ENCODE measurements at regions not wholly inside any gene's neighbourhood (a gene's known extent, or its start where the extent isn't known, plus 50 kb on each side); places are given as distances from the start of the nearest gene placed in this dataset.
A peak's percentile ranks its signal among the peaks of the same experiment; 100 is the strongest.

DNA sequence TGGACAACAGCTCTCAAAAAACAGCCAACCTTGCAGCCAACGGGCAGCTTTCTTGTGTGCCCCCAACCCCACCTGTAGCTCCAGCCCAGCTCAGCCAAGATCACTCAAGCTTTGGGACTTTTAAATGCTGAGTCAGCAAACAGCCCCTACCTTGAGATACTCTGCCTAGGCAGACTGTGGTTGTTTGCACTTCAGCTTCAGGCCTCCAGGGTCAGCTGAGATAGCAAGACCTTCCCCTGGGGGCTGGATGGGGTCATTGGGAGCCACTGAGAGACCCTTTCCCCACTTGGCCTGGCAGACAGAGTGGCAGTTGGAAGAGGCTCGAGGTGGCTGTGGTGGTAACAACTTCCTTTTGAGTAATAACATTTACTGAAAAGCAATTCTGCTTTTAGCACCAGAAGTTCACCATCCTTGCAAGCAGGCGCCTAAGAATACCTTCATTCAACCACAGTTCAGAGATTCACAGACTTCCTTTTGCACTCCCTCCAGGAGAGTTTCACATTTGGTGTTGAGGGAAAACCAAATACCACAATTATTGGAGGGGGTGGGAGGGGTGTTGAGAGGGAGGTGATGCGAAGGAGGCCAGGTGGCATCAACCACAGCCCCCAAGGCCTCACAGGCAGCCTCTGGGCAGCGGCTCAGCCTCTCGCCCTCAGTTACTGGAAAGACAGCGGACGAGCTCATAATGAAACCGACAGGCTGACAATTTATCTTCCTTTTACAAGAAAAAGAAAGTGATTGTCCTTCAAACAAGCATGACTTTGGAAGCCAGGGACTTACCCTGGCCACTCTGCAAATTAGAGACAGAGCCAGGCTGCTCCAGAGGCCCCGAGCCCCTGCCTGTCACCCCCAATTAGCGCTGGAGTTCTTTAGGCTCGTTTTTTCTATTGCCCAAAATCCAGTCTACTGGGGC is 148.1 kb downstream of the CEBPB start:
- DNase-seq (ENCODE audit: low spot score) (no peak), ATAC-seq (peak; percentile 20)

DNA sequence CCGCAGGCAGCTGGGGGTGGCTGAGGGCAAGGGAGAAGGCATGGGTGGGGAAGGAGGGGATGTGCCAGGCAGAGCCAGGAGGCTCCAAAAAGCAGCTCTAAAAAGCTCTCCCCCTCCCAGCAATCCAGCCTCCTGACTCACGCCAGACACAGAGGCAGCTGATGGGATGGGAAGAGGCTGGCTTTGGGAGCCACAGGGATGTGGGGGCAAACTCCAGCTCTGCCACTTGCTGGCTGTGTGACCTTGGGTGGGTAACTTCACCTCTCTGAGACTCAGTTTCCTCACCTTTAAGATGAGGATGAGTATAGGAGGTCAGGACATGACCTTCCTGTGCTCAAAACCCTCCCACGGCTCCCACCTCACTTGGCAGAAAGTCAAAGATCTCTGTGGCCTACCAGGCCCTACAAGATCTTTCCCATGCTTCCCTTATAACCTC is 148.9 kb downstream of the CEBPB start:
- no peak for ATAC-seq
- DNase-seq (ENCODE audit: low spot score), result no peak

- ATAC-seq (no peak), DNase-seq (ENCODE audit: low spot score) (no peak)
Measured at GRCh38 chr20:50340541-50340940, 149.9 kb downstream of the CEBPB start.

DNA sequence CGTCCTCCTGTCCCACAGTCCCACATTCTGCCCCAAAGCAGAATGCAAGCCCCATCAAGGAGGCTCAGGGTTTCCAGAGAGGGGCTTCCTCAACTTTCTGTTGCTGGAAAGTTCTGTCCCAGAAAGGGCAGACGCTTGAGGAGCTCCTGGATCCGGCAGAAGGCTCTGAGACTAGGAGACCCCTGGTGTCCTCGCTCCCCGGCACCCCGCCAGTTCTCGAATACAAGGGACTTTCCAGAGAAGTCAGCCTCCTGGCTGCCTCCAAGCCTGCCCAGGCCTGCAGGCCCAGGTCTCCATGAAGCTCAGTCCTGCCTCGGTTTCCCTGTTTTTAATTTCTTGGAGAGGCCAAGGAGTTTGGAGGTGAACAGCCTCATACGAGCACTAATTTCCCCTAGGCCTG is 150.4 kb downstream of the CEBPB start:
- no peak for ATAC-seq
- no peak for DNase-seq (ENCODE audit: low spot score)

DNA sequence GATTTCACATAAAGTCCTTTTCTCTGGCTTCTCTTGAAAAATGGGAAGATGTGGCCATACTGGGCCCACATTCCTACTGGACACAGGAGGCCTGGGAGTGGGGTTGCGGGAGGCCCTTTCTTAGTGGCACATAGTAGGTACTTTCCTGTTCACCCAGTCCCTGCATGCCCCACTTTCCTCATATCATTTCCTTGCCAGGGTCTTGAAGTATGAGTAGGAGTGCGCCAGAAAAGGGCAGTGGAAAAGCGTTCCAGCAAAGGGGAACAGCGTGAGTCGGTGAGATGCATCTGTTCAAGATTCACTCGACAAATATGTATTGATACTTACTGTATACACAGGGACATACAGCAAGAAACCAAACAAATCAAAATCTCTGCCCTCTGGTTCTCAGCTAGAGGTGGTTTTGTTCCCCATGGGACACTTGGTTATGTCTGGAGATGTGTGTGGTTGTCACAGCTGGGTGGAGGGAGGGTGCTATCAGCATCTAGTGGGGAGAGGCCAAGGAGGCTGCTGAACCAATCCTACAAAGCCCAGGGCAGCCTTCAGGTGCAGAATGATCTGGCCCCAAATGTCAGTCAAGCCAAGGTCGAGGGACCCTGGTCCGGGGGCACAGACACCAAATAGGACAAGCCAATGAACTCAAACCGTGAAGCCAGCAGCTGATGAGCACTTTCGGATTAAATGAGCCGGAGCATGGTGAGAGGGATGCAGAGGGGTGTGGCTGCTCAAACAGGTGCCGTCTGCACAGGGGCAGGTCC is 151.4 kb downstream of the CEBPB start:
- no peak for DNase-seq (ENCODE audit: low spot score)
- no peak for ATAC-seq

- ATAC-seq, result no peak
Measured at GRCh38 chr20:50342638-50343102, 152.0 kb downstream of the CEBPB start.

DNA sequence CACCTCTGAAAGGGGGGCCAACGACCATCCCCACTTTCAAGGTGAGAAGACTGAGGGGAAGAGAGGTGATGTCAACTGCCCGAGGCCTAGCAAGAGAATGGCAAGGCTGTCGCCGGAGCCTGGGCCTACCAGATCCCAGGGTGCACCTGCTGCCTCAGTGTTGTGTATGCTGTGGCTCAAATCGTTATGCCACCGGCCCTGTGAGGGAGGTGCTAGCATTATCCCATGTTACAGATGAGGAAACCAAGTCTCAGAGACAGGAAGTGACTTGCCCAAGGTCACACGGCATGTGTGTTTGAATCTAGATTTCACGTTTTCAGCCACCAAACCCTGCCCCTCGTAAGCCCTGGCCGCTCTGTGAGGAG is 152.5 kb downstream of the CEBPB start:
- no peak for DNase-seq (ENCODE audit: low spot score)

More at GRCh38 chr20:50342638-50343102, 152.0 kb downstream of the CEBPB start:
- no peak for DNase-seq (ENCODE audit: low spot score)

GRCh38 chr20:50343490-50344179 is 153.0 kb downstream of the CEBPB start:
- DNase-seq (ENCODE audit: low spot score) (no peak), ATAC-seq (peak; percentile 36)

More for the DNA sequence above, 152.5 kb downstream of the CEBPB start:
- no peak for ATAC-seq

GRCh38 chr20:50344232-50345071 is 153.8 kb downstream of the CEBPB start:
- no peak for DNase-seq (ENCODE audit: low spot score)
- peak; percentile 20 for ATAC-seq

DNA sequence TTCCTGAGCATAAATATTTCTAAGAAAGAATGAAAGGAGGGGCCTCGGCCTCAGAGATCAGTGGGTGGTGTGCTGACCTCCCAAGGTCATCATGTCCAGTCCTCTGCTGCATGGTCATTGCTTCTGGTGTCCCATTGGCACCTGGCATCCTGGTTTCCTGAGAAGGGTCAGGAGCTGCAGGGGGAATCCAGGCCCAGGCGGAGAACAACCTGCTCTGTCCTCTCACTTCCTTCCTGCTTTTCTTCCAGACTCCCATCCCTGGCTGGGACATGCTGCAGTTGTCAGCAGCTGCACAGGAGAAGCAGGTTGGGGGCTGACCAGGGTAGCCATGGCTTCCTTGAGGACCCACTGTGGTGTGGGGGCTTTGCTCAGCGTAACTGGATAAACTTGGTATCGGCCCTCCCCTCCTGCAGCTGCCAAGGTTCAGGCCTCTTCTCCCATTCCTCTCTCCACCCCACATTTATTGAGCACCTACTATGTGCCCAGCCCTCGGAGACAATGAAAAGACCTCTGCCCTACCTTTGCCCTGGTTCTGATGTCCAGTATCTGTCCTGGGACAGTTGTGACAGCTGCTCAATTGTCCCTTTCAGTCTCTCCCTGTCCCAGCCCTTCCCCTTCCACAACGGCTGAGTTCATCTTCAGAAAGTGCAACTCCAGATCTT is 155.2 kb downstream of the CEBPB start:
- ATAC-seq (no peak), DNase-seq (ENCODE audit: low spot score) (no peak)

DNA sequence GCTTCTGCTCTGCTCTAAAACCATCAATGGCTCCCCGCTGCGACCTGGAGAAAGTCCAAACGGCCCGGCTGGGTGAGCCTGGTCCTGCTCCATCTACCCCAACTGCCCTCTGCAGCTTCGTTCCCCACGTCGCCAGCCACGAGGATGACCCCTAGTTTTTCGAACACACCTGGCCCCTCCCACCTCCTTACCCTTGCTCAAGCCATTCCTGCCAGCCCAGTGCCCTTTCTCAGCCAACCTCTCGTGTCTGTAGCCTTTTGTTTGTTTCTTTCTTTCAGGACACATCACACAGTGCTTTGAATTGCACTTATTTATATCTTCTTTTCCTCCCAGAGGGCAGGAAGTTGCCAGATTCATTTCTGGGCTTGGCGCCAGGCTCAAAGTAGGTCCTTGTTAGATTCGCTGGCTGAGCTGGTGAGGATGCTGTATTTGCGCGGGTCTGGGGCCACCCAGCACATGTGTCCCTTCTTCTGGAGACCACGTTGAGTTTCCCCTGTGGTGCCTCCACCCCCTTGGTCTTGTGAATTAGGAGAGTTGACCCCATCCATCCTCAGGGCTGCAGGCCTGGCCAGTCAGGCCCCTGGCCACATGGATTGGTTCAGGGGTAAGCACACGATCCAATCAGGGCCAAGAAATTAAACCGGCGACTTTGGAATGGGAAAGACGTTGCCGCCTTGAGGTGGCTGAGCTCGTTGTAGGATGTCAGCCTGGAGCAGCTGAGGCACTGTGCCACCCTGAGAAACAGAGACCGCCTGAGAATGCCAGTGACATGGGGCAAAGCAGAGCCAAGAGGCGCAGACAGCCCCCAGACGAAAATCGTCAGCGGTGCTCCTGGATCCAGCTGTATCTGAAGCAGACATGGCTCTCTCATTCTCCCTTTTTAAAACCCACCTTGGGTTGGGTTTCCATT is 156.0 kb downstream of the CEBPB start:
- DNase-seq (ENCODE audit: low spot score) (peak; percentile 75), ATAC-seq (peak; percentile 62)

DNA sequence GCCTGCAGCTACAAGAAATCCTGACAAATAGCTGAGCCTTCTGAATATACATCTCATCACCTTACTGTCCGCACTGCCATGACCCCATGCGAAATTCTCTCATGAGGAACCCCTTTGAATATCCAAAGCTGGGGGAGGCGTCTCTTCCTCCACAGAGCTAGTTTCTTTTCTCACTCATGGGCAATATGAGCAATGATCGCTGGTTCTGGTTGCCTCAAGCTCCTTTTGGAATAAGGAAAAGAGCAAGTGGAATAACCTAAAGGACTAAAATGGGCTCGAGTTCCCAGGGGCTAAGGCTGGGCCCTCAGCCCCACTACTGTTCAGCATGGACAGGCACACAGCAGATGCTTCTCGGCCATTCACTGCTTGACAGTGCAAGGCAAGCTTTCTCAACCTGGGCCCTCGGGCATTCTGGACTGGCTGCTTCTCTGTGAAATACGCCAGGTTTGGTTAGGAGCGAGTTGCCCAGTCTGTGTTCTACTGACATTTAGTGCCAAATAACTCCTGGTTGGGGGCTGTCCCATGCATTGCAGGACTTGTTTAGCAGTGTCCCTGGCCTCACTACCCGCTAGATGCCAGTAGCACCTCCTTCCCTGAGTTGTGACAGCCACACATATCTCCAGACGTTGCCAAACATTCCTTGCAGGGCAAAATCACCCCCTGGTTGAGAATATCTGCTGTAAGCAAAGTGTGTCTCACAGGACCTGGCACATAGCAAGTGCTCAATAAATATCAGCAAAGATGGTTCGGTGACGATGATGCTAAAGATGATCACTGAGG is 156.8 kb downstream of the CEBPB start:
- DNase-seq (ENCODE audit: low spot score) (no peak), ATAC-seq (no peak)

DNA sequence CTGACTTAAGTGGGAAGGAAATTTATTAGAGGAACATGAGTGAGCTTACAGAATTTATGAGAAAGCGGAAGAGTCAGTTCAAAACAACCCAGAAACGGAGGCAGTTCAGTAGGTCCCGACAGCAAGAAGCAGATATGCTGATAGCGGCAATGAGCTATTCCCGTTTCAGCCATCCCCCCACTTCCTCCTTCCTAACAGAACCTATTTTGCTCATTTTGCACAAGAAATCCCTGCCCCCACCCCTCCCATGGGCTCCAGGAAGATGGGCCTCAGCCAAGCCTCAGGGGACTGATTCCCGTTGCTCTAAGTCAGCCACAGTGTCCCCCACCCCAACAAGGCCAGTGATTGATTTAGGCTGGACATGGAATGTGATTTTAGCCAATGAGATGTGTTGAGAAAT is 157.5 kb downstream of the CEBPB start:
- DNase-seq (ENCODE audit: low spot score), result no peak
- peak; percentile 39 for ATAC-seq

DNA sequence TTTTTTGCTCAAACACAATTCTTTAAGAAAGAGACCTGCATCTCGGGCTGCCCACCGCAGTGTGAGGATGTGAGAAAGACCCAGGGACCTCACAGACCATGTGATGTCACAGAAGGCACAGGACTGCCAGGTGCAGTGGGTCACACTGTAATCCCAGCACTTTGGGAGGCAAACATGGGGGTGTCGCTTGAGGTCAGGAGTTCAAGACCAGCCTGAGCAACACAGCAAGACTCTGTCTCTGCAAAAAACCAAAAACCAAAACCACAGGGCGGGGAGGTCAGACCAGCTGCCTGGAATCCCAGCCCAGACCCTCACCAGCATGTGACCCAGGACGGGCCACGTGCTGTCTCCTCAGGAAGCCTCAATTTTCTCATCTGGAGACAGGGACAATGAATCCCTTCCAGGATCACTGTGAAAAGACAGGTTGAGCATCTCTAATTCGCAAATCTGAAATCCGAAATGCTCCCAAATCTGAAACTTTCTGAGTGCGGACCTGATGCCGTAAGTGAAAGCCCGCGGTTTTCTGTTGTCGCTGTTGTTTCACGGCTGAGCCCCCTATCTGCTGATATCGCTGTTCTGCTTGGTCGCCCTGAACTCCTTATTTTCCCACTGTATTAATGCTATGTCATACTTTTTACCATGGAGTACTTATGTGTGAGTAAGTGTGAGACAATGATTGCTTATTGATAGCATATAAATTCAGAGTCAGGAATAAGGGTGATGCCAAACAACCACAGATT is 159.5 kb upstream of the PTPN1 start:
- no peak for ATAC-seq
- no peak for DNase-seq (ENCODE audit: low spot score)

DNA sequence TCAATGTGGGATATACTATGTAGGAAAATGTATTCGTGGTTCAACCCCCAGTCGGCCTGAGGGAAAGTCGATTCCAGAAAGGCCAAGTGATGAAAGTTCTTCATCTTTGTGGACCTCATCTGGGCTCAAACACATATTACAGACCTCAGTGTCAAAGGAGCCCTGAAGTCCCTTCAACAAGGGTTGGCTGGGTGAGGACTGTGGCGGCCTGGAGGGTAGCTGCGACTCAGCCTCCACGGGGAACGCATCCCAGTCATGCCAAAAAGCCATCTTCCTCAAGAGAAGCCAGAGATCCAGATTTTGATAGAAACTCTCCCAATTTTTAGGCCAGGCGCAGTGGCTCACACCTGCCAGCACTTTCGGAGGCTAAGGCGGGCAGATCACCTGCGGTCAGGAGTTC is 158.6 kb upstream of the PTPN1 start:
- DNase-seq (ENCODE audit: low spot score), result no peak
- ATAC-seq, result no peak

DNA sequence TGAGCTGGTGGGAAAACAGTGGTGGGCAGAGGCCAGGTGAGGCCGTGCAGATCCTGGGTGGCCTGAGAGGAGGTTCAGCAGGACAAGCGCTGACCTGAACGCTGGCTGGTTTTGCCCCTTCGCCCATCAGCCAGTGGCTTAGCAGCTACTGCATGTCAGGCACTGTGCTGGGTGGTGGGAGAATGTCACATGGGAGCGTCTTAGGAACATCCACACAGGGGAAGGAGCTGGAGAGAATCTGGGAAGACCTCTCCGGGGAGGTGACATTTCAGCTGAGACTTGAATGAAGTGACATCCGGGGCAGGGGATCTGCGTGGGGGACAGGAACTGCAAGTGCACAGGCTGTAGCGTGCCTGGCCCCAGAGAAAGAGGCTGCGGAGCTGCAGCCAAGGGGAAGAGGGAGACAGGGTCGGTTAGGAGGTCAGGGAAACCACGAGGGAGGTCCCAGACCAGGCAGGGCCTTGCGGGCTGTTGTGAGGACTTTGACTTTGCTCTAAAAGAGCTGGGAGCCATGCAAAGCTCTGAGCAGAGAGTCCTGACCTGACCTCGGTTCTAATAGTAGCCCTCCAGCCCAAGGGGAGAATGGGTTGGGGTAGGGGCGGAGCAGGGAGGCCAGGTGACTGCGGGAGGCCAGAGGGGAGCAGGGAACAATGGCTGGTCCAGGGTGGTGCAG is 156.8 kb upstream of the PTPN1 start:
- peak; percentile 65 for ATAC-seq
- no peak for DNase-seq (ENCODE audit: low spot score)
